ENCODE measurements at regions not wholly inside any gene's neighbourhood (a gene's known extent, or its start where the extent isn't known, plus 50 kb on each side); places are given as distances from the start of the nearest gene placed in this dataset.
"Not testable (repeated sequence)": the region's sequence is repeated elsewhere in the genome, so short reads cannot be mapped to it uniquely, and the experiment has no call there.

- no peaks in the 10 kb centered on the region for H3K9me3 ChIP-seq (ENCODE audit: control insufficient read depth, low read length)
- H3K36me3 ChIP-seq (ENCODE audit: control insufficient read depth, insufficient read depth, low read length): no peaks in the 10 kb centered on the region
- no peak overlapping the region for H3K4me3 ChIP-seq (ENCODE audit: insufficient read depth, low read depth, low read length)
- no peak overlapping the region for H3K27ac ChIP-seq (ENCODE audit: insufficient read depth, low read depth, low read length, poor library complexity, severe bottlenecking)
- H3K4me1 ChIP-seq (ENCODE audit: control insufficient read depth, insufficient read depth, low read length): no peaks in the 10 kb centered on the region
- no peaks in the 10 kb centered on the region for H3K27me3 ChIP-seq (ENCODE audit: control insufficient read depth, insufficient read depth, low read length, poor library complexity, severe bottlenecking)
- WGBS, 2 experiments: 86 to 91% methylated on average over 7 of the region's 7 CpGs
These were observed 105.3 kb upstream of the DYRK2 start for GRCh38 chr12:67543021-67543770.

- Histone ChIP-seq H3K27me3 (ENCODE audit: control insufficient read depth, insufficient read depth, low read length, poor library complexity, severe bottlenecking) (no peaks in the 10 kb centered on the region), H3K4me1 (ENCODE audit: control insufficient read depth, insufficient read depth, low read length) (no peaks in the 10 kb centered on the region), H3K27ac (ENCODE audit: insufficient read depth, low read depth, low read length, poor library complexity, severe bottlenecking) (no peak overlapping the region), H3K36me3 (ENCODE audit: control insufficient read depth, insufficient read depth, low read length) (no peaks in the 10 kb centered on the region), H3K4me3 (ENCODE audit: insufficient read depth, low read depth, low read length) (no peak overlapping the region), H3K9me3 (ENCODE audit: control insufficient read depth, low read length) (no peaks in the 10 kb centered on the region)
- 89 to 90% methylated on average over 8 of the region's 8 CpGs for WGBS, 2 experiments
These were observed 103.2 kb upstream of the DYRK2 start for GRCh38 chr12:67545298-67545697.

- H3K4me3 ChIP-seq (ENCODE audit: insufficient read depth, low read depth, low read length): no peak overlapping the region
- H3K36me3 ChIP-seq (ENCODE audit: control insufficient read depth, insufficient read depth, low read length): no peaks in the 10 kb centered on the region
- no peaks in the 10 kb centered on the region for H3K27me3 ChIP-seq (ENCODE audit: control insufficient read depth, insufficient read depth, low read length, poor library complexity, severe bottlenecking)
- no peaks in the 10 kb centered on the region for H3K9me3 ChIP-seq (ENCODE audit: control insufficient read depth, low read length)
- H3K4me1 ChIP-seq (ENCODE audit: control insufficient read depth, insufficient read depth, low read length): no peaks in the 10 kb centered on the region
- H3K27ac ChIP-seq (ENCODE audit: insufficient read depth, low read depth, low read length, poor library complexity, severe bottlenecking): no peak overlapping the region
- 76 to 88% methylated on average over 1 of the region's 1 CpG for WGBS, 2 experiments
These were observed 101.8 kb upstream of the DYRK2 start for GRCh38 chr12:67546746-67547145.

- H3K27ac ChIP-seq (ENCODE audit: insufficient read depth, low read depth, low read length, poor library complexity, severe bottlenecking); H3K4me3 ChIP-seq (ENCODE audit: insufficient read depth, low read depth, low read length); H3K4me1 ChIP-seq (ENCODE audit: control insufficient read depth, insufficient read depth, low read length); H3K36me3 ChIP-seq (ENCODE audit: control insufficient read depth, insufficient read depth, low read length); H3K27me3 ChIP-seq (ENCODE audit: control insufficient read depth, insufficient read depth, low read length, poor library complexity, severe bottlenecking); H3K9me3 ChIP-seq (ENCODE audit: control insufficient read depth, low read length): not testable (repeated sequence)
- WGBS, 2 experiments: 72 to 73% methylated on average over 8 of the region's 8 CpGs
These were observed 93.3 kb upstream of the DYRK2 start for GRCh38 chr12:67555075-67555717.

GRCh38 chr12:67558775-67559174 is 89.8 kb upstream of the DYRK2 start:
- Histone ChIP-seq H3K27ac (ENCODE audit: insufficient read depth, low read depth, low read length, poor library complexity, severe bottlenecking) (no peak overlapping the region), H3K4me1 (ENCODE audit: control insufficient read depth, insufficient read depth, low read length) (no peaks in the 10 kb centered on the region)

GRCh38 chr12:67559751-67560150 is 88.8 kb upstream of the DYRK2 start:
- H3K4me3 ChIP-seq (ENCODE audit: insufficient read depth, low read depth, low read length): no peak overlapping the region
- 85% methylated on average over 3 of the region's 3 CpGs for WGBS, 2 experiments
- no peak overlapping the region for H3K27ac ChIP-seq (ENCODE audit: insufficient read depth, low read depth, low read length, poor library complexity, severe bottlenecking)
- no peaks in the 10 kb centered on the region for H3K4me1 ChIP-seq (ENCODE audit: control insufficient read depth, insufficient read depth, low read length)
- H3K9me3 ChIP-seq (ENCODE audit: control insufficient read depth, low read length): no peaks in the 10 kb centered on the region
- H3K36me3 ChIP-seq (ENCODE audit: control insufficient read depth, insufficient read depth, low read length): no peaks in the 10 kb centered on the region
- H3K27me3 ChIP-seq (ENCODE audit: control insufficient read depth, insufficient read depth, low read length, poor library complexity, severe bottlenecking): no peaks in the 10 kb centered on the region

More at GRCh38 chr12:67558775-67559174, 89.8 kb upstream of the DYRK2 start:
- Histone ChIP-seq H3K27me3 (ENCODE audit: control insufficient read depth, insufficient read depth, low read length, poor library complexity, severe bottlenecking) (no peaks in the 10 kb centered on the region), H3K9me3 (ENCODE audit: control insufficient read depth, low read length) (no peaks in the 10 kb centered on the region), H3K4me3 (ENCODE audit: insufficient read depth, low read depth, low read length) (no peak overlapping the region), H3K36me3 (ENCODE audit: control insufficient read depth, insufficient read depth, low read length) (no peaks in the 10 kb centered on the region)
- 94 to 95% methylated on average over 3 of the region's 3 CpGs for WGBS, 2 experiments

GRCh38 chr12:67562513-67563287 is 85.8 kb upstream of the DYRK2 start:
- Histone ChIP-seq H3K27ac (ENCODE audit: insufficient read depth, low read depth, low read length, poor library complexity, severe bottlenecking) (no peak overlapping the region), H3K27me3 (ENCODE audit: control insufficient read depth, insufficient read depth, low read length, poor library complexity, severe bottlenecking) (no peaks in the 10 kb centered on the region), H3K36me3 (ENCODE audit: control insufficient read depth, insufficient read depth, low read length) (no peaks in the 10 kb centered on the region), H3K9me3 (ENCODE audit: control insufficient read depth, low read length) (no peaks in the 10 kb centered on the region), H3K4me3 (ENCODE audit: insufficient read depth, low read depth, low read length) (no peak overlapping the region), H3K4me1 (ENCODE audit: control insufficient read depth, insufficient read depth, low read length) (no peaks in the 10 kb centered on the region)
- WGBS, 2 experiments: 92 to 93% methylated on average over 2 to 3 of the region's 3 CpGs

GRCh38 chr12:67568055-67568454 is 80.5 kb upstream of the DYRK2 start:
- H3K27me3 ChIP-seq (ENCODE audit: control insufficient read depth, insufficient read depth, low read length, poor library complexity, severe bottlenecking): no peaks in the 10 kb centered on the region
- H3K9me3 ChIP-seq (ENCODE audit: control insufficient read depth, low read length): no peaks in the 10 kb centered on the region
- no peaks in the 10 kb centered on the region for H3K36me3 ChIP-seq (ENCODE audit: control insufficient read depth, insufficient read depth, low read length)
- H3K27ac ChIP-seq (ENCODE audit: insufficient read depth, low read depth, low read length, poor library complexity, severe bottlenecking): no peak overlapping the region
- no peaks in the 10 kb centered on the region for H3K4me1 ChIP-seq (ENCODE audit: control insufficient read depth, insufficient read depth, low read length)
- 83 to 94% methylated on average over 1 of the region's 2 CpGs for WGBS, 2 experiments
- H3K4me3 ChIP-seq (ENCODE audit: insufficient read depth, low read depth, low read length): no peak overlapping the region

- Histone ChIP-seq H3K27me3 (ENCODE audit: control insufficient read depth, insufficient read depth, low read length, poor library complexity, severe bottlenecking) (no peaks in the 10 kb centered on the region), H3K4me1 (ENCODE audit: control insufficient read depth, insufficient read depth, low read length) (no peaks in the 10 kb centered on the region), H3K9me3 (ENCODE audit: control insufficient read depth, low read length) (no peaks in the 10 kb centered on the region), H3K36me3 (ENCODE audit: control insufficient read depth, insufficient read depth, low read length) (no peaks in the 10 kb centered on the region), H3K4me3 (ENCODE audit: insufficient read depth, low read depth, low read length) (no peak overlapping the region), H3K27ac (ENCODE audit: insufficient read depth, low read depth, low read length, poor library complexity, severe bottlenecking) (no peak overlapping the region)
These were observed 76.1 kb upstream of the DYRK2 start for GRCh38 chr12:67572492-67572891.

- H3K27ac ChIP-seq (ENCODE audit: insufficient read depth, low read depth, low read length, poor library complexity, severe bottlenecking): no peak overlapping the region
- H3K36me3 ChIP-seq (ENCODE audit: control insufficient read depth, insufficient read depth, low read length): no peaks in the 10 kb centered on the region
- H3K9me3 ChIP-seq (ENCODE audit: control insufficient read depth, low read length): no peaks in the 10 kb centered on the region
- no peaks in the 10 kb centered on the region for H3K4me1 ChIP-seq (ENCODE audit: control insufficient read depth, insufficient read depth, low read length)
- H3K27me3 ChIP-seq (ENCODE audit: control insufficient read depth, insufficient read depth, low read length, poor library complexity, severe bottlenecking): no peaks in the 10 kb centered on the region
- WGBS, 2 experiments: 96% methylated on average over 4 of the region's 4 CpGs
- no peak overlapping the region for H3K4me3 ChIP-seq (ENCODE audit: insufficient read depth, low read depth, low read length)
These were observed 75.0 kb upstream of the DYRK2 start for GRCh38 chr12:67573566-67573965.
